Caco-2 (cell line): ENCODE measurements at regions not wholly inside any gene's neighbourhood (a gene's known extent, or its start where the extent isn't known, plus 50 kb on each side); places are given as distances from the start of the nearest gene placed in this dataset.

Source experiments
- BruUV-seq: library from RNA; stranded (reverse); fragments of 400-500 nt; replicated peaks from 2 replicates; lab custom pipeline; 2021; lab: Mats Ljungman, UMichigan
- CTCF ChIA-PET: fragments of 300-600 bp; sonication (Branson Sonifier 250); formaldehyde crosslinking; loops from one replicate; lab custom pipeline; 2022; ENCODE audit warnings: antibody characterized with exemption; lab: Charles Lee
- POLR2A ChIA-PET: fragments of 300-600 bp; sonication (Branson Sonifier 250); formaldehyde crosslinking; loops from one replicate; lab custom pipeline; 2022; ENCODE audit warnings: antibody characterized with exemption; lab: Charles Lee
- DNase-seq, 2 experiments: peaks; one replicate each; pipeline versions ENCODE4 v3.0.0 to v3.0.0-alpha.2; 2020 to 2022
- H3K27me3 ChIP-seq: replicated peaks from 2 replicates; pipeline ENCODE4 v1.6.0; 2011; ENCODE audit warnings: low read length; ENCODE audit not compliant: control insufficient read depth, insufficient read depth
- H3K36me3 ChIP-seq: 2 replicates; pipeline ENCODE4 v1.5.1; 2011; ENCODE audit warnings: low read length; ENCODE audit not compliant: control insufficient read depth, insufficient read depth
- H3K4me1 ChIP-seq: fragments of 250-450 bp; sonication (Bioruptor Pico); 2 replicates; pipeline ENCODE4 v1.5.1; 2020; ENCODE audit warnings: mild to moderate bottlenecking
- H3K4me3 ChIP-seq: 2 replicates; pipeline ENCODE4 v1.5.1; 2011; ENCODE audit warnings: low read depth, mild to moderate bottlenecking, control low read depth, low read length
- H3K9me3 ChIP-seq: fragments of 250-450 bp; sonication (Bioruptor Pico); 2 replicates; pipeline ENCODE4 v1.5.1; 2020; ENCODE audit warnings: mild to moderate bottlenecking, moderate library complexity
- H3K27ac Mint-ChIP-seq: one replicate; pipeline ENCODE4 v1.8.0; 2022; ENCODE audit warnings: mixed read lengths; ENCODE audit not compliant: unreplicated experiment
- H3K27me3 Mint-ChIP-seq: one replicate; pipeline ENCODE4 v1.8.0; 2022; ENCODE audit warnings: mixed read lengths; ENCODE audit not compliant: insufficient read depth, unreplicated experiment
- H3K36me3 Mint-ChIP-seq: one replicate; pipeline ENCODE4 v1.8.0; 2022; ENCODE audit warnings: mild to moderate bottlenecking, mixed read lengths; ENCODE audit not compliant: insufficient read depth, unreplicated experiment
- H3K4me1 Mint-ChIP-seq: one replicate; pipeline ENCODE4 v1.8.0; 2022; ENCODE audit warnings: low read depth, mixed read lengths; ENCODE audit not compliant: unreplicated experiment
- H3K4me3 Mint-ChIP-seq: one replicate; pipeline ENCODE4 v1.8.0; 2022; ENCODE audit warnings: mild to moderate bottlenecking, moderate library complexity, mixed read lengths; ENCODE audit not compliant: unreplicated experiment
- H3K9me3 Mint-ChIP-seq: one replicate; pipeline ENCODE4 v1.8.0; 2022; ENCODE audit warnings: mixed read lengths; ENCODE audit not compliant: unreplicated experiment
- intact Hi-C: fragments of 100-400 bp; cut with micrococcal nuclease; formaldehyde crosslinking; loops from one replicate; pipeline ENCODE4 v1.10.0; 2022; ENCODE audit not compliant: unreplicated experiment
- TF ChIP-seq, protein P1 (sequence below), 2 experiments: fragments of 200-600 bp in 1 of 2; IDR thresholded peaks; 1 replicate in 1 of 2; 2 replicates in 1 of 2; pipeline versions ENCODE4 v1.5.1 to v1.8.0; 2011 to 2022; ENCODE audit warnings: antibody characterized with exemption in 1 of 2, control low read depth in 1 of 2, inconsistent platforms in 1 of 2, low read depth in 1 of 2, low read length in 1 of 2, mild to moderate bottlenecking in 1 of 2, moderate library complexity in 1 of 2; ENCODE audit not compliant: insufficient read depth in 1 of 2, severe bottlenecking in 1 of 2, unreplicated experiment in 1 of 2

DNA sequence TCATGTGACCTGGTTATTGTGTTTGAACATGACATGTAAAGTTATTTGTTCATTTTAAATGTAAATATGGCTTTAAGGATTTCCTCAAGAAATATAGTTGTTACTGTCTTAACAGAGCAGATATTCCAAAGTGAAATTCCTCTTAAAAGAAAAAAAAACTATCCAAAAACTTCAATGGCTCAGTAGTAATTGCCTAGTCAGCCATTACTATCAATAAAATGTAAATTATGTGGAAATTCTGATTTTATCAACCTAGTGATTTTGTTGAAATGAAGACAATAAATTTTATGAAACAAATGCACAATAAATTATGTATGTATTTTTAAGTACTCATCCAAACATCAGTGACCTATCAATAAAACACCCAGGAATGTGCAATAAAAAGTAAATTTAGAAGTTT is 463.3 kb downstream of the TENT5A start:
- no peaks in the 10 kb centered on the region for H3K4me1 ChIP-seq
- no peaks in the 10 kb centered on the region for H3K27me3 ChIP-seq
- H3K4me3 Mint-ChIP-seq = no peak overlapping the region
- no peaks in the 10 kb centered on the region for H3K9me3 ChIP-seq
- no TSS peak for BruUV-seq
- TF ChIP-seq, protein P1, sequence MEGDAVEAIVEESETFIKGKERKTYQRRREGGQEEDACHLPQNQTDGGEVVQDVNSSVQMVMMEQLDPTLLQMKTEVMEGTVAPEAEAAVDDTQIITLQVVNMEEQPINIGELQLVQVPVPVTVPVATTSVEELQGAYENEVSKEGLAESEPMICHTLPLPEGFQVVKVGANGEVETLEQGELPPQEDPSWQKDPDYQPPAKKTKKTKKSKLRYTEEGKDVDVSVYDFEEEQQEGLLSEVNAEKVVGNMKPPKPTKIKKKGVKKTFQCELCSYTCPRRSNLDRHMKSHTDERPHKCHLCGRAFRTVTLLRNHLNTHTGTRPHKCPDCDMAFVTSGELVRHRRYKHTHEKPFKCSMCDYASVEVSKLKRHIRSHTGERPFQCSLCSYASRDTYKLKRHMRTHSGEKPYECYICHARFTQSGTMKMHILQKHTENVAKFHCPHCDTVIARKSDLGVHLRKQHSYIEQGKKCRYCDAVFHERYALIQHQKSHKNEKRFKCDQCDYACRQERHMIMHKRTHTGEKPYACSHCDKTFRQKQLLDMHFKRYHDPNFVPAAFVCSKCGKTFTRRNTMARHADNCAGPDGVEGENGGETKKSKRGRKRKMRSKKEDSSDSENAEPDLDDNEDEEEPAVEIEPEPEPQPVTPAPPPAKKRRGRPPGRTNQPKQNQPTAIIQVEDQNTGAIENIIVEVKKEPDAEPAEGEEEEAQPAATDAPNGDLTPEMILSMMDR (IDR thresholded peaks at IDR 0.05; ENCODE audit: insufficient read depth in 1 of 2, low read depth in 1 of 2, low read length in 1 of 2, severe bottlenecking in 1 of 2, unreplicated experiment in 1 of 2) = no peak
- H3K27me3 Mint-ChIP-seq = no peaks in the 10 kb centered on the region
- no peak for DNase-seq
- H3K4me1 Mint-ChIP-seq = no peaks in the 10 kb centered on the region
- intact Hi-C loops = no loop called here
- H3K27ac Mint-ChIP-seq = no peak overlapping the region
- H3K4me3 ChIP-seq = no peak overlapping the region
- H3K36me3 ChIP-seq = no peaks in the 10 kb centered on the region
- no peaks in the 10 kb centered on the region for H3K9me3 Mint-ChIP-seq
- ChIA-PET POLR2A (no interaction called here), CTCF (no interaction called here)
- no peaks in the 10 kb centered on the region for H3K36me3 Mint-ChIP-seq

GRCh38 chr6:81265106-81265505 is 487.4 kb downstream of the TENT5A start:
- peaks cover 5% of the 10 kb centered on the region for H3K27me3 Mint-ChIP-seq
- Histone ChIP-seq H3K9me3 (no peaks in the 10 kb centered on the region), H3K4me1 (no peaks in the 10 kb centered on the region), H3K27me3 (no peaks in the 10 kb centered on the region), H3K4me3 (no peak overlapping the region), H3K36me3 (no peaks in the 10 kb centered on the region)
- no peaks in the 10 kb centered on the region for H3K36me3 Mint-ChIP-seq
- H3K4me1 Mint-ChIP-seq = no peaks in the 10 kb centered on the region
- no TSS peak for BruUV-seq
- no peak overlapping the region for H3K4me3 Mint-ChIP-seq
- H3K9me3 Mint-ChIP-seq = no peaks in the 10 kb centered on the region
- ChIA-PET POLR2A (no interaction called here), CTCF (no interaction called here)
- DNase-seq = no peak
- TF ChIP-seq, protein P1 (IDR thresholded peaks at IDR 0.05; ENCODE audit: insufficient read depth in 1 of 2, low read depth in 1 of 2, low read length in 1 of 2, severe bottlenecking in 1 of 2, unreplicated experiment in 1 of 2) = no peak
- intact Hi-C loops = no loop called here
- H3K27ac Mint-ChIP-seq = no peak overlapping the region

- no peak for DNase-seq
- H3K4me3 Mint-ChIP-seq = no peak overlapping the region
- ChIA-PET POLR2A (no interaction called here), CTCF (no interaction called here)
- TF ChIP-seq, protein P1 (IDR thresholded peaks at IDR 0.05; ENCODE audit: insufficient read depth in 1 of 2, low read depth in 1 of 2, low read length in 1 of 2, severe bottlenecking in 1 of 2, unreplicated experiment in 1 of 2) = no peak
- H3K36me3 Mint-ChIP-seq = no peaks in the 10 kb centered on the region
- H3K4me1 ChIP-seq = no peaks in the 10 kb centered on the region
- H3K27ac Mint-ChIP-seq = no peak overlapping the region
- H3K4me1 Mint-ChIP-seq = no peaks in the 10 kb centered on the region
- peaks cover 5% of the 10 kb centered on the region for H3K27me3 Mint-ChIP-seq
- intact Hi-C loops = no loop called here
- H3K27me3 ChIP-seq = no peaks in the 10 kb centered on the region
- no peaks in the 10 kb centered on the region; the same call in 1 of the 2 replicates for H3K9me3 ChIP-seq
- H3K36me3 ChIP-seq = no peaks in the 10 kb centered on the region
- no TSS peak for BruUV-seq
- no peaks in the 10 kb centered on the region for H3K9me3 Mint-ChIP-seq
- H3K4me3 ChIP-seq = no peak overlapping the region
These were observed 488.8 kb downstream of the TENT5A start for GRCh38 chr6:81263531-81264168.
